Calu3 (cell line): ENCODE measurements at regions not wholly inside any gene's neighbourhood (a gene's known extent, or its start where the extent isn't known, plus 50 kb on each side); places are given as distances from the start of the nearest gene placed in this dataset.

Source experiments
- BruUV-seq: library from RNA; stranded (reverse); fragments of 400-500 nt; replicated peaks from 2 replicates; lab custom pipeline; 2021; lab: Mats Ljungman, UMichigan
- CTCF ChIA-PET: fragments of 300-600 bp; sonication (Branson Sonifier 250); formaldehyde crosslinking; loops from one replicate; lab custom pipeline; 2022; ENCODE audit warnings: antibody characterized with exemption; lab: Charles Lee
- DNase-seq: peaks from one replicate; pipeline ENCODE4 v3.0.0; 2022
- H3K27ac Mint-ChIP-seq: one replicate; pipeline ENCODE4 v1.8.0; 2022; ENCODE audit warnings: mixed read lengths; ENCODE audit not compliant: unreplicated experiment
- H3K27me3 Mint-ChIP-seq: one replicate; pipeline ENCODE4 v1.8.0; 2022; ENCODE audit warnings: mixed read lengths; ENCODE audit not compliant: unreplicated experiment
- H3K36me3 Mint-ChIP-seq: one replicate; pipeline ENCODE4 v1.8.0; 2022; ENCODE audit warnings: mild to moderate bottlenecking, moderate library complexity, mixed read lengths; ENCODE audit not compliant: insufficient read depth, unreplicated experiment
- H3K4me1 Mint-ChIP-seq: one replicate; pipeline ENCODE4 v1.8.0; 2022; ENCODE audit warnings: mild to moderate bottlenecking, low read depth, mixed read lengths; ENCODE audit not compliant: unreplicated experiment
- H3K4me3 Mint-ChIP-seq: one replicate; pipeline ENCODE4 v1.8.0; 2022; ENCODE audit warnings: mild to moderate bottlenecking, low read depth, moderate library complexity, mixed read lengths; ENCODE audit not compliant: unreplicated experiment
- H3K9me3 Mint-ChIP-seq: one replicate; pipeline ENCODE4 v1.8.0; 2022; ENCODE audit warnings: low read depth, mixed read lengths; ENCODE audit not compliant: unreplicated experiment
- intact Hi-C: fragments of 100-400 bp; cut with micrococcal nuclease; formaldehyde crosslinking; loops from one replicate; pipeline ENCODE4 v1.10.0; 2022; ENCODE audit not compliant: unreplicated experiment
- TF ChIP-seq, protein P1 (sequence below): fragments of 200-600 bp; IDR thresholded peaks from one replicate; pipeline ENCODE4 v1.8.0; 2022; ENCODE audit warnings: antibody characterized with exemption; ENCODE audit not compliant: unreplicated experiment

DNA sequence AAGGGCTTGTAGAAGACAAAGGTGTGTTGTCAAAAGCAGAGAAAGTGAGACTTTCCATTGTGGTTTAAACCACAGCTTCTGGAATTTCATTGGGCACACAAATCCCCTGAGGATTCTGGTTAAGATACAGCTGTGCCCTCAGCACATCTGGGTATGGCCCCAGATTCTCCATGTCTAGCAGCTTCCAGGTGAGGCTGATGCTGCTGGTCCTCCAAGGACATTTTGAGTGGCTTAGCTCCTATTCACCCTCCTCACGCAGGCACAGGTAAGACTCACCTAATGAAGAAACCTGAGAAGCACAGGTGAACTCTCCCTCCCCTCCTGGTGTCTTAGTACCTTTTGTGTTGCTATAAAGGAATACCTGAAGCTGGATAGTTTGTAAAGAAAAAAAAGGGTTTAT lies 88.9 kb upstream of the IGLL5 start:
- Mint-ChIP-seq H3K4me1 (no peaks in the 10 kb centered on the region), H3K4me3 (no peak overlapping the region), H3K27ac (no peak overlapping the region), H3K9me3 (no peaks in the 10 kb centered on the region), H3K36me3 (no peaks in the 10 kb centered on the region), H3K27me3 (peaks cover 79% of the 10 kb centered on the region)
- intact Hi-C loops, result no loop called here
- no TSS peak for BruUV-seq
- TF ChIP-seq, protein P1, sequence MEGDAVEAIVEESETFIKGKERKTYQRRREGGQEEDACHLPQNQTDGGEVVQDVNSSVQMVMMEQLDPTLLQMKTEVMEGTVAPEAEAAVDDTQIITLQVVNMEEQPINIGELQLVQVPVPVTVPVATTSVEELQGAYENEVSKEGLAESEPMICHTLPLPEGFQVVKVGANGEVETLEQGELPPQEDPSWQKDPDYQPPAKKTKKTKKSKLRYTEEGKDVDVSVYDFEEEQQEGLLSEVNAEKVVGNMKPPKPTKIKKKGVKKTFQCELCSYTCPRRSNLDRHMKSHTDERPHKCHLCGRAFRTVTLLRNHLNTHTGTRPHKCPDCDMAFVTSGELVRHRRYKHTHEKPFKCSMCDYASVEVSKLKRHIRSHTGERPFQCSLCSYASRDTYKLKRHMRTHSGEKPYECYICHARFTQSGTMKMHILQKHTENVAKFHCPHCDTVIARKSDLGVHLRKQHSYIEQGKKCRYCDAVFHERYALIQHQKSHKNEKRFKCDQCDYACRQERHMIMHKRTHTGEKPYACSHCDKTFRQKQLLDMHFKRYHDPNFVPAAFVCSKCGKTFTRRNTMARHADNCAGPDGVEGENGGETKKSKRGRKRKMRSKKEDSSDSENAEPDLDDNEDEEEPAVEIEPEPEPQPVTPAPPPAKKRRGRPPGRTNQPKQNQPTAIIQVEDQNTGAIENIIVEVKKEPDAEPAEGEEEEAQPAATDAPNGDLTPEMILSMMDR, result no peak
- CTCF ChIA-PET, result interaction anchor here (0.8 to 1.7 kb wide), 3 partner anchors 9 to 85 kb away, joined by 3 to 4 read pairs (median 4); no protein-coding TSS in a partner anchor
- DNase-seq, result no peak

DNA sequence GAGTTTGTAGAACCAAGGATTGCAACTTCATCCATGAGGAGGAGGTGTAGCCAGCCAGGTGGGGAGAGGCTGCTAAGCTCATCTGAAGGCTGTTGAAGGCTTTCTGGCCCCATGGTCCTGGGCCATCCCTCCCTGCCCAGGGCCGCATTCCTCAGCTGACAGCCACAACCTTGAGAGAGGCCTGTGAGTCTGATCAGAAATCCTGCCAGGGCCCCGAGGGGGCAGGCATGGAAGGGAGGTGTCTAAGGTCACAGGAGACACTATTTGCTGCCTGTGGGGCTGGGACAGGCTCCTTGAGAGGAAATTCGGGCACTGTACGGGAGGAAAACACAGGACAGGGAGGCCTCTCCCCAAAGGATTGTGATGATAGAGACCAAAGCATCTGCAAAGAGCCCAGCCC lies 88.1 kb upstream of the IGLL5 start:
- BruUV-seq, result no TSS peak
- CTCF ChIA-PET, result interaction anchor here (1.5 to 1.7 kb wide), 2 partner anchors 19 to 84 kb away, joined by 4 read pairs; no protein-coding TSS in a partner anchor
- H3K4me1 Mint-ChIP-seq, result no peaks in the 10 kb centered on the region
- no peak for DNase-seq
- peaks cover 85% of the 10 kb centered on the region for H3K27me3 Mint-ChIP-seq
- no peak overlapping the region for H3K4me3 Mint-ChIP-seq
- H3K36me3 Mint-ChIP-seq, result no peaks in the 10 kb centered on the region
- no peak overlapping the region for H3K27ac Mint-ChIP-seq
- TF ChIP-seq, protein P1, result no peak
- intact Hi-C loops, result no loop called here
- no peaks in the 10 kb centered on the region for H3K9me3 Mint-ChIP-seq

DNA sequence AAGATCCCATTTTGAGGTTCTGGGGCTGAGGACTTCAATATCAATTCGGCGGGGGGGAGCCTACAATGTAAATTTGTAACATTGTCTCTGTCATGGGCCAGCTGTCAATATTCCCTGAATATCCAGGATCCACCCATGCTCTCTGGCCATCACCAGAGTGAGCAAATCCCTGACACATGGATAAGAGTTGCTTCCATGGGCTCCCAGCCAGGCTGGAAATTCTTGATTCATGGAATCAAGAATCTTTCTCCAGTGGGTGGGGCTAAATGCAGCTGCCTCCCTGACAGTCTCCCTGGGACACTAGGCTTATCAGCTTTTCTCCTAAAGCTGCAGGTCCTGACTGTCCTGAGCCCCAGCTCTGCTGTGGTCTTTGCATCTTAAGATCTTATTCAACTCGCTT lies 86.9 kb upstream of the IGLL5 start:
- H3K27me3 Mint-ChIP-seq, result peaks cover 86% of the 10 kb centered on the region
- no peaks in the 10 kb centered on the region for H3K36me3 Mint-ChIP-seq
- no TSS peak for BruUV-seq
- DNase-seq, result no peak
- CTCF ChIA-PET, result no interaction called here
- H3K27ac Mint-ChIP-seq, result no peak overlapping the region
- H3K9me3 Mint-ChIP-seq, result no peaks in the 10 kb centered on the region
- H3K4me1 Mint-ChIP-seq, result no peaks in the 10 kb centered on the region
- intact Hi-C loops, result loop anchor here (10.0 kb wide), 1 partner anchor 74 kb away; no protein-coding TSS in a partner anchor
- no peak overlapping the region for H3K4me3 Mint-ChIP-seq
- TF ChIP-seq, protein P1, result no peak

DNA sequence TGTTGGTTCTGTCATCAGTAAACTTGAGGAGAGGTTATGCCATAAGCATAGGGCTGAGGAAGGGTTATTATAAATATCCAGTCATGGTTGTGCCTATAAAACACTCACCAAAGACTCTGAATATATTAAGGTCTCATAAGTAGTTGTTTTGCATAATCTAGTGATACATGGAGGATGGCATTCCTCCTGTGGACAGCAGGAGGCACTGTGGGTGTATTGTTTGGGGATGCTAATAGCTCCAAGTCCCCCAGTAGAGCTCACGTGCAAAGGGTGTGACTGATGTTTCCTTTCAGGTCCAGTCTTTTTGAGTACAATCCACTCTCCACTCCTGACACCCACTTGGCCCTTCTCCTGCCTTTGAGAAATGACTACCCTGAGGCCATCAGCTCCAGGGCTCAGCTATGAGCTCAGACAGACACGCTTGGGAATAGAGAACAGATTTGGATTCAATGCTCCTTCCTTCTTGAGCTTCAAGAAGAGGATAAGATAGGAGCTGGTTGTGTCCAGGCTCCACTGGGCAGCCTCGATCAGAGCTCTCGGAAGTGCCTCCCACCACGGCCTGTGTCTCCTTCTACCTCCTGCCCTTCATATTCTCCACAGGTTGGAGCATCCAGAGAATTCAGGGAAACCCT lies 85.2 kb upstream of the IGLL5 start:
- CTCF ChIA-PET, result interaction anchor here (0.6 to 1.5 kb wide), 4 partner anchors 16 to 193 kb away, joined by 3 to 4 read pairs (median 3); no protein-coding TSS in a partner anchor
- H3K4me1 Mint-ChIP-seq, result no peaks in the 10 kb centered on the region
- no peak for DNase-seq
- H3K9me3 Mint-ChIP-seq, result no peaks in the 10 kb centered on the region
- no peak overlapping the region for H3K27ac Mint-ChIP-seq
- TF ChIP-seq, protein P1, result peak; percentile 31
- H3K36me3 Mint-ChIP-seq, result no peaks in the 10 kb centered on the region
- no TSS peak for BruUV-seq
- intact Hi-C loops, result loop anchor here (10.0 kb wide), 1 partner anchor 72 kb away; no protein-coding TSS in a partner anchor
- H3K27me3 Mint-ChIP-seq, result peaks cover 87% of the 10 kb centered on the region
- H3K4me3 Mint-ChIP-seq, result no peak overlapping the region
